GM12878 (cell line): ENCODE measurements at regions not wholly inside any gene's neighbourhood (a gene's known extent, or its start where the extent isn't known, plus 50 kb on each side); places are given as distances from the start of the nearest gene placed in this dataset.

Experiments used
- CEBPB ChIP-seq, 2 experiments: fragments of 150-350 bp in 1 of 2; IDR thresholded peaks; 2 replicates each; pipeline ENCODE4 v1.6.1; 2012 to 2014; ENCODE audit warnings: low read depth in 2 of 2, low read length in 2 of 2, borderline replicate concordance in 1 of 2, inconsistent platforms in 1 of 2
- CTCF ChIP-seq, 3 experiments: IDR thresholded peaks in 2 of 3; conservative IDR thresholded peaks in 1 of 3; 2 replicates each; pipeline ENCODE4 v1.5.1; 2011; ENCODE audit warnings: low read depth in 3 of 3, low read length in 3 of 3, mild to moderate bottlenecking in 3 of 3, control low read depth in 2 of 3, moderate library complexity in 2 of 3, inconsistent platforms in 1 of 3, mixed read lengths in 1 of 3; ENCODE audit not compliant: control insufficient read depth in 2 of 3, insufficient read depth in 1 of 3; ENCODE audit errors: extremely low read depth in 1 of 3
- EP300 ChIP-seq, 2 experiments: fragments of 150-350 bp in 1 of 2; IDR thresholded peaks; 2 replicates each; pipeline ENCODE4 v1.6.1; 2011 to 2012; ENCODE audit warnings: low read depth in 2 of 2, low read length in 2 of 2, borderline replicate concordance in 1 of 2, improper control_type of control experiment in 1 of 2, inconsistent platforms in 1 of 2; ENCODE audit not compliant: control insufficient read depth in 1 of 2
- ETV6 ChIP-seq, 2 experiments: fragments of 450-650 bp in 1 of 2; IDR thresholded peaks in 1 of 2; conservative IDR thresholded peaks in 1 of 2; 2 replicates each; pipeline ENCODE4 v1.6.1; 2014; ENCODE audit warnings: antibody characterized with exemption in 1 of 2, borderline replicate concordance in 1 of 2, low read depth in 1 of 2, mild to moderate bottlenecking in 1 of 2, moderate library complexity in 1 of 2
- EZH2 ChIP-seq: IDR thresholded peaks from 2 replicates; pipeline ENCODE4 v1.6.1; 2012; ENCODE audit warnings: low read depth, mild to moderate bottlenecking, control low read depth, inconsistent platforms, low read length, borderline replicate concordance; ENCODE audit not compliant: control insufficient read depth
- POLR2AphosphoS2 ChIP-seq: IDR thresholded peaks from 2 replicates; pipeline ENCODE4 v1.6.1; 2011; ENCODE audit warnings: low read depth, mild to moderate bottlenecking, low read length, improper control_type of control experiment, moderate library complexity
- RAD21 ChIP-seq: IDR thresholded peaks from 2 replicates; pipeline ENCODE4 v1.6.1; 2011; ENCODE audit warnings: mild to moderate bottlenecking, low read depth, low read length, moderate library complexity; ENCODE audit not compliant: insufficient read depth
- RCOR1 ChIP-seq: conservative IDR thresholded peaks from 2 replicates; pipeline ENCODE4 v1.6.1; 2012; ENCODE audit warnings: low read depth, low read length, improper control_type of control experiment
- REST ChIP-seq: IDR thresholded peaks from 2 replicates; pipeline ENCODE4 v1.6.1; 2012; ENCODE audit warnings: mild to moderate bottlenecking, low read depth, low read length
- ZNF24 ChIP-seq: fragments of 450-650 bp; IDR thresholded peaks from 2 replicates; pipeline ENCODE4 v1.6.1; 2017; ENCODE audit warnings: antibody characterized with exemption, mild to moderate bottlenecking
- ZNF274 ChIP-seq: IDR thresholded peaks from one replicate; pipeline ENCODE4 v1.8.0; 2011; ENCODE audit not compliant: insufficient read length, insufficient read depth

- TF ChIP-seq CTCF (IDR thresholded peaks at IDR 0.05 in 2 of 3, conservative IDR thresholded peaks at IDR 0.05 in 1 of 3; ENCODE audit: control insufficient read depth in 2 of 3, extremely low read depth in 1 of 3, insufficient read depth in 1 of 3, low read depth in 3 of 3, low read length in 3 of 3) (no peak), ZNF24 (no peak), ZNF274 (no peak), REST (no peak), CEBPB (IDR thresholded peaks at IDR 0.05; ENCODE audit: borderline replicate concordance in 1 of 2, low read depth in 2 of 2, low read length in 2 of 2) (no peak), EP300 (IDR thresholded peaks at IDR 0.05; ENCODE audit: borderline replicate concordance in 1 of 2, control insufficient read depth in 1 of 2, low read depth in 2 of 2, low read length in 2 of 2) (no peak), EZH2 (no peak), POLR2AphosphoS2 (no peak), RAD21 (no peak), RCOR1 (no peak), ETV6 (conservative IDR thresholded peaks at IDR 0.05 in 1 of 2, IDR thresholded peaks at IDR 0.05 in 1 of 2; ENCODE audit: borderline replicate concordance in 1 of 2, low read depth in 1 of 2) (no peak)
Observed at GRCh38 chr11:86174101-86175046, 70.2 kb upstream of the EED start.
